T-cell (primary cell): ENCODE measurements at regions not wholly inside any gene's neighbourhood (a gene's known extent, or its start where the extent isn't known, plus 50 kb on each side); places are given as distances from the start of the nearest gene placed in this dataset.

Experiments
- ATAC-seq, 4 experiments: fragments of 200-7000 bp in 3 of 4; fragments of 150-1000 bp in 1 of 4; cut with Tn5 transposase; replicated peaks in 1 of 4; 1 replicate in 3 of 4; 2 replicates in 1 of 4; pipeline ENCODE4 v1.10.0; 2021; ENCODE audit warnings: moderate library complexity in 3 of 4, mild to moderate bottlenecking in 2 of 4, moderate number of reproducible peaks in 1 of 4
- CTCF ChIA-PET, 2 donors: fragments of 300-600 bp; sonication (Branson Sonifier 250); formaldehyde crosslinking; loops; one replicate each; lab custom pipeline; 2022; ENCODE audit warnings: antibody characterized with exemption in 2 of 2; lab: Charles Lee
- POLR2A ChIA-PET, 2 donors: fragments of 300-600 bp; sonication (Branson Sonifier 250); formaldehyde crosslinking; loops; one replicate each; lab custom pipeline; 2022; ENCODE audit warnings: antibody characterized with exemption in 2 of 2; lab: Charles Lee
- DNase-seq, 35 experiments: peaks; one replicate each; pipeline versions ENCODE4 v3.0.0 to v3.0.0-alpha.2; 2013 to 2023
- H3K27ac ChIP-seq: one replicate; pipeline ENCODE4 v1.5.1; 2013; ENCODE audit warnings: low read length
- H3K27me3 ChIP-seq, 2 experiments: replicated peaks in 1 of 2; 1 replicate in 1 of 2; 2 replicates in 1 of 2; pipeline versions ENCODE4 v1.6.1 to v1.7.0; 2013; ENCODE audit warnings: low read length in 1 of 2, mixed read lengths in 1 of 2; ENCODE audit not compliant: control insufficient read depth in 2 of 2, insufficient read depth in 2 of 2; ENCODE audit errors: extremely low read depth in 1 of 2
- H3K36me3 ChIP-seq, 2 donors: 1 replicate in 1 of 2; 2 replicates in 1 of 2; pipeline versions ENCODE4 v1.6.1 to v1.7.0; 2013; ENCODE audit warnings: low read length in 1 of 2; ENCODE audit not compliant: control insufficient read depth in 2 of 2, insufficient read depth in 1 of 2; ENCODE audit errors: extremely low read depth in 1 of 2
- H3K4me1 ChIP-seq, 2 experiments: 1 replicate in 1 of 2; 2 replicates in 1 of 2; pipeline versions ENCODE4 v1.6.1 to v1.7.0; 2013; ENCODE audit warnings: low read length in 2 of 2, mixed read lengths in 1 of 2; ENCODE audit not compliant: insufficient read depth in 2 of 2, control insufficient read depth in 1 of 2; ENCODE audit errors: extremely low read depth in 1 of 2
- H3K4me3 ChIP-seq, 2 donors: 1 replicate in 1 of 2; 2 replicates in 1 of 2; pipeline versions ENCODE4 v1.5.1 to v1.7.0; 2013; ENCODE audit warnings: mild to moderate bottlenecking in 2 of 2, low read length in 1 of 2, moderate library complexity in 1 of 2; ENCODE audit not compliant: control insufficient read depth in 1 of 2; ENCODE audit errors: extremely low read depth in 1 of 2
- H3K9me3 ChIP-seq: 2 replicates; pipeline ENCODE4 v1.7.0; 2013
- H3K27ac Mint-ChIP-seq, 2 donors: one replicate each; pipeline ENCODE4 v1.8.0; 2020 to 2021; ENCODE audit warnings: mild to moderate bottlenecking in 2 of 2, mixed read lengths in 2 of 2
- H3K27me3 Mint-ChIP-seq, 2 donors: one replicate each; pipeline ENCODE4 v1.8.0; 2021 to 2022; ENCODE audit warnings: mixed read lengths in 2 of 2
- H3K36me3 Mint-ChIP-seq: one replicate; pipeline ENCODE4 v1.8.0; 2021; ENCODE audit warnings: mixed read lengths
- H3K4me1 Mint-ChIP-seq, 3 donors: one replicate each; pipeline ENCODE4 v1.8.0; 2020 to 2022; ENCODE audit warnings: mixed read lengths in 3 of 3, mild to moderate bottlenecking in 1 of 3
- H3K4me3 Mint-ChIP-seq, 3 donors: one replicate each; pipeline ENCODE4 v1.8.0; 2020 to 2022; ENCODE audit warnings: mild to moderate bottlenecking in 3 of 3, mixed read lengths in 3 of 3, moderate library complexity in 3 of 3
- H3K9me3 Mint-ChIP-seq, 3 donors: one replicate each; pipeline ENCODE4 v1.8.0; 2020 to 2022; ENCODE audit warnings: mixed read lengths in 3 of 3
- WGBS: methylation state at CpG from one replicate; pipeline ENCODE4 v1.1.5; 2013; ENCODE audit warnings: missing lambda C conversion rate; ENCODE audit not compliant: insufficient coverage; 5-methylcytosine and 5-hydroxymethylcytosine counted together

DNA sequence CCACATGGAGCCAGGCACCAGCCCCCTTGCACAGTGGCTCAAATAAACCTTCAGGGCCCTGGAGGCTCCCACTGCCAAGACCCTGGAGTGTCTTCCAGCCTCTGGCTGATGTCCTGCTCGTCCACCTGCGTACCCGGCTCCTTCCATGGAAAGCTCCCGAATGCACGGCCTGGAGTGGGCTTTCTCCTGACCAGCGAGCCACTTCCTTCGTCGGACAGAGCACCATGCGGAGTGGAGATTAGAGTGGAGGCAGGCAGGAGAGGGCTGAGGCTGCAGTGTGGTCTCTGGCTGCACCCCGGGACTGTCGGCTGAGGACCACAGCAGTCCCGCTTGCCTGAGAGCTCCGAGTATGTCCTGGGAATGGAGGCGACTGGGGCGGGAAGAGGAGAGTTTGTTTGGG lies 93.7 kb upstream of the SFSWAP start:
- Histone ChIP-seq H3K4me1 (no peaks in the 10 kb centered on the region), H3K9me3 (no peaks in the 10 kb centered on the region), H3K27me3 (peaks cover 0 to 53% of the 10 kb centered on the region in 2 experiments), H3K4me3 (no peak overlapping the region), H3K36me3 (no peaks in the 10 kb centered on the region), H3K27ac (no peak overlapping the region)
- Mint-ChIP-seq H3K36me3 (no peaks in the 10 kb centered on the region), H3K27me3 (peaks cover 3 to 23% of the 10 kb centered on the region in 2 donors), H3K4me1 (no peaks in the 10 kb centered on the region), H3K27ac (no peak overlapping the region), H3K9me3 (no peaks in the 10 kb centered on the region), H3K4me3 (no peak overlapping the region)
- ChIA-PET POLR2A (no interaction called here), CTCF (no interaction called here)
- 87% methylated on average over 12 of the region's 15 CpGs for WGBS
- no peak for DNase-seq
- no peak for ATAC-seq

DNA sequence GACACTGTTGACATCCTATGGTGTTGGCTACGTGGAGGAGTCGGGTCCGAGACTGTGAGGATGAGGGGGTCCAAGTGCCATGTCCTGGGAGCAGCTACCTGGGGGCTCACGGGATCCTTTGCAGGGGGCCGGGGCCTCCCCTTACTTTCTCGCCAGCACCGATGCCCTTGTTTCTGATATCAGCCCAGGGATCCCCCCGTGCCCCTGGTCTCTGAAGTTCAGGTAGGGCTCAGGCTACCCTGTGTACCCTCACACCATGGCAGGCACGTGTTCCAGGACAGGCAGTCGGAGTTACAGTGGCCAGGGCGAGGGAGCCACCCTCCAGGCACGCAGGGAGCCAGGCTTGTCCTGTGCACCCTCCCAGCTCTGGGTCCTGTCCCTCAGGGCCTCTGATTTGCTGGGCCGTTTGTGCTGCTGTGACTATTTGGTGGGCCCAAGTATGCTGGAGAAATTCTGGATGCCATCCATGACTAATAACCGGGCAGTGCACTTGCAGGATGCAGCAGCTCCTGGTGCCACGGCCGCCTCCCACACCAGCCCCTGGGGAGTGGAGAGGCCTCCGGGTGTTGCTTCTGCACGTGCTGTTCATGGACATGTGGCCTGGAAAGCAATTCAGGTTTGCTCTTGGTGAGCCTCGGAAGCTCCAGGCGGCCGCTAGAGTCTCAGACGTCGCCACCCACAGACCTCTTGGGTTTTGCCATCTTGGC lies 93.1 kb upstream of the SFSWAP start:
- CTCF ChIA-PET = no interaction called here
- no peaks in the 10 kb centered on the region for H3K36me3 Mint-ChIP-seq

DNA sequence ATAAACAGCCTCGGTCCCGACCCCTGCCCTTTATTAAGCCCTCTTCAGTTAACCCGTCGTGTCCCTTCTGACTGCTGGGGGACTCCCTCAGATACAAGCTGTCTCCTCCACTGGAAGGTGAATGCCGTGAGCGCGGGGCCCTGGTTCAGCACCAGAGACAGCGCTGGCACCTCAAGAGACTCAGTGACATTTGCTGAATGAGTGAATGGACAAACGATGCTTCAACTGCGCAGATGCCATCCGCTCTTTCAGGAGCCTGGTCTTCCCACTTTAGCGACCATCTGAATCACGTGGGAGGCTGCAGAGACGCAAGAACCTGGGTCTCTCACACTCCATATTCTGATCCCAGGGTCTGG lies 92.6 kb upstream of the SFSWAP start:
- Histone ChIP-seq H3K4me1 (no peaks in the 10 kb centered on the region), H3K9me3 (no peaks in the 10 kb centered on the region), H3K27ac (no peak overlapping the region), H3K36me3 (no peaks in the 10 kb centered on the region), H3K27me3 (peaks cover 0 to 55% of the 10 kb centered on the region in 2 experiments), H3K4me3 (no peak overlapping the region)
- no peaks in the 10 kb centered on the region for H3K4me1 Mint-ChIP-seq
- H3K9me3 Mint-ChIP-seq = no peaks in the 10 kb centered on the region
- no peak overlapping the region for H3K27ac Mint-ChIP-seq
- H3K27me3 Mint-ChIP-seq = peaks cover 3 to 23% of the 10 kb centered on the region in 2 donors
- no peak overlapping the region for H3K4me3 Mint-ChIP-seq
- DNase-seq (no peak), ATAC-seq (no peak)
- no peaks in the 10 kb centered on the region for H3K36me3 Mint-ChIP-seq
- CTCF ChIA-PET = no interaction called here
- POLR2A ChIA-PET = no interaction called here
- WGBS = 33% methylated on average over 8 of the region's 14 CpGs

More for the DNA sequence above, 93.1 kb upstream of the SFSWAP start:
- peaks cover 0 to 55% of the 10 kb centered on the region in 2 experiments for H3K27me3 ChIP-seq
- POLR2A ChIA-PET = no interaction called here
- no peaks in the 10 kb centered on the region for H3K4me1 ChIP-seq
- Mint-ChIP-seq H3K4me3 (no peak overlapping the region), H3K27me3 (peaks cover 3 to 23% of the 10 kb centered on the region in 2 donors), H3K4me1 (no peaks in the 10 kb centered on the region), H3K9me3 (no peaks in the 10 kb centered on the region), H3K27ac (no peak overlapping the region)
- no peak overlapping the region for H3K27ac ChIP-seq
- no peak for ATAC-seq
- WGBS = 75% methylated on average over 21 of the region's 23 CpGs
- H3K36me3 ChIP-seq = no peaks in the 10 kb centered on the region
- H3K4me3 ChIP-seq = no peak overlapping the region
- DNase-seq = no peak
- no peaks in the 10 kb centered on the region for H3K9me3 ChIP-seq

DNA sequence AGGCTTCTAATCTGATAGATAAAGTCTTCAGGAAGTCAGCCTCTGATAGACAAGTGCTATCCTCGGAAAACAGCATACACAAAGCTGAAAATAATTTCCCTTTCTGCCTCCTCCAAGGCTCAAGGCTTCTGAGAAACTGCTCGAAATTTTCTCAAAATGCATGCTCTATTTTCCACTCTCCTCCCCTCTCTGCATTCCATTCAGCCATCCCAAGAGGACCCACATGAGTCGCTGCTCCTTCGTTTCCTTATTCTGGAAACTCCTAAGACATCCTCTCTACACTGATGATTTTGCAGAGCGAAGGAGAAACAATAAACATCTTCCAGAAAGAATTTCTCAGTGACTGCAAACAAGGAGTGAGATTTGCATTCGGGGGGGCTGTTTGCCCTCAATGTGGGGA lies 92.2 kb upstream of the SFSWAP start:
- H3K9me3 ChIP-seq = no peaks in the 10 kb centered on the region
- peaks cover 0 to 58% of the 10 kb centered on the region in 2 experiments for H3K27me3 ChIP-seq
- Mint-ChIP-seq H3K4me3 (no peak overlapping the region), H3K4me1 (no peaks in the 10 kb centered on the region), H3K27ac (peak overlapping the region in 1 of 2 donors; percentile 27), H3K36me3 (no peaks in the 10 kb centered on the region), H3K27me3 (peaks cover 3 to 21% of the 10 kb centered on the region in 2 donors), H3K9me3 (no peaks in the 10 kb centered on the region)
- no peak for DNase-seq
- H3K4me3 ChIP-seq = no peak overlapping the region
- CTCF ChIA-PET = no interaction called here
- H3K27ac ChIP-seq = no peak overlapping the region
- POLR2A ChIA-PET = no interaction called here
- no peaks in the 10 kb centered on the region for H3K36me3 ChIP-seq
- 51% methylated on average over 3 of the region's 6 CpGs for WGBS
- H3K4me1 ChIP-seq = no peaks in the 10 kb centered on the region
- ATAC-seq = no peak

DNA sequence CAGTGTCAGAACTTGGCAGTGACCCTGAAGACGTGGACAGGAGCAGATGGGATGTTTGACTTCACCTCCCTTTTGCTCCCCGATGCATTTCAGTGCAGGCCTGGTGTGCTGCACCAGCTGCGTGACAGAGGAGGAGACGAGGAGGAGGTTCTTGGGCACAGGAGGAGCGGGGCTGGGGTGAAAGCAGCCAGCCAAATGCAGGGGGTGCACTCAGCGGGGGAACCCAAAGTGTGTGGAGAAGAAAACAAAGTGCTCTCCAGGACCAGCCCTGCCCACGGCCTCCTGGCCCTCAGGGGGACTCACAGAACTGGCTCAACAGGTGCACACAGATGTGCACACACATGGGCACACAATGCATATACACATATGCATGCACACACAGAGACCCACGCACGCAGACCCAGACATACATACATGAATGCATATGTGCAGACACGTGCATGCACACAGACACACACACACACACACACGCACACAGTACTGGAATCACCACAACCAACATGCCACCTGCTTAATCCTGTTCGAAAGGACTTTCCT lies 91.7 kb upstream of the SFSWAP start:
- H3K4me3 ChIP-seq = no peak overlapping the region
- no peak overlapping the region for H3K4me3 Mint-ChIP-seq
- no peaks in the 10 kb centered on the region for H3K4me1 Mint-ChIP-seq
- CTCF ChIA-PET = no interaction called here
- no peak overlapping the region for H3K27ac ChIP-seq
- peak overlapping the region in 1 of 2 donors; percentile 27 for H3K27ac Mint-ChIP-seq
- no peaks in the 10 kb centered on the region for H3K4me1 ChIP-seq
- no peaks in the 10 kb centered on the region for H3K9me3 Mint-ChIP-seq
- H3K9me3 ChIP-seq = no peaks in the 10 kb centered on the region
- peaks cover 0 to 61% of the 10 kb centered on the region in 2 experiments for H3K27me3 ChIP-seq
- DNase-seq = no peak
- 51% methylated on average over 11 of the region's 12 CpGs for WGBS
- no peak for ATAC-seq
- POLR2A ChIA-PET = no interaction called here
- H3K36me3 Mint-ChIP-seq = no peaks in the 10 kb centered on the region
- H3K36me3 ChIP-seq = no peaks in the 10 kb centered on the region
- H3K27me3 Mint-ChIP-seq = peaks cover 3 to 21% of the 10 kb centered on the region in 2 donors

DNA sequence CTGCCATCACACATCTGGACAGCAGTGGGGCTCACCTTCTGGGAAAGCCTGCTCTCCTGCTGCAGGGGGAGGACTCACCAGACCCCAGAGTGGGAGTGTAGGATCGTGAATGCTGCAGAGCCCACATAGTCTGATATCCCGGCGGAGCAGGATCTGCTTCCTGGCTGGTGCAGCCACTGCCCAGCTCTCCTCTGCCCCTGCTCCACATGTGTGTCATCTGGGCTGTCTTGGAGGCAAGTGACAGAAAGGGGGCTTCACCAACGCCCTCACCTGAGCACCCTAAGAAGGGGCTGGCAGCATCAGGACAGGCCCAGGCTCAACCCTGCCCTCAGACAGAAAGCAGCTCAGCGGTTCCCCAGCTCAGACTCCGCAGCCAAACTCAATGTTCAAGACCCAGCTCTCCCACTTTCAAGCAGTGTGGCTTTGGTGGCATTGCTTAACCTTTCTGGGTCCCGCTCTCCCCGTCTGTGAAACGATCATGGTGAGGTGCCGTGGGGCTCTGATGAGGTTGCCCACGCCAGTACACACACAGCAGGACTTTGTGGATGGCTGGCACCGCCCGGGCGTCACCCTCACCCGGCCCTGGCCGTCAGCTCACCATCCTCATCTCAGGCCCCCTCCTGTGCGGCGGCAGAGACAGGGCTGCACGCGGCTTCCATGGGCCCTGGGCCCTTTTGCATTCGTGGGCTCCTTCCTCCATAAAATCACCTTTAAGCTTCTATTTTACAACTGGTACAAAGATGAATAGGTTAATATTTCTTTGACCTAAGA lies 91.0 kb upstream of the SFSWAP start:
- Histone ChIP-seq H3K36me3 (no peaks in the 10 kb centered on the region), H3K27ac (no peak overlapping the region), H3K4me1 (peaks cover 0 to 2% of the 10 kb centered on the region in 2 experiments), H3K9me3 (no peaks in the 10 kb centered on the region), H3K27me3 (peaks cover 0 to 63% of the 10 kb centered on the region in 2 experiments), H3K4me3 (no peak overlapping the region)
- Mint-ChIP-seq H3K4me1 (peaks cover 0 to 2% (median 0%) of the 10 kb centered on the region in 3 donors), H3K4me3 (no peak overlapping the region), H3K27ac (no peak overlapping the region), H3K27me3 (peaks cover 3 to 21% of the 10 kb centered on the region in 2 donors), H3K9me3 (no peaks in the 10 kb centered on the region), H3K36me3 (no peaks in the 10 kb centered on the region)
- DNase-seq (no peak), ATAC-seq (no peak)
- POLR2A ChIA-PET = no interaction called here
- CTCF ChIA-PET = no interaction called here
- WGBS = 94% methylated on average over 10 of the region's 21 CpGs
